GM12892 (cell line): ENCODE measurements at regions not wholly inside any gene's neighbourhood (a gene's known extent, or its start where the extent isn't known, plus 50 kb on each side); places are given as distances from the start of the nearest gene placed in this dataset.

Experiments used
- POLR2A ChIP-seq: IDR thresholded peaks from 2 replicates; pipeline ENCODE4 v1.6.1; 2011; ENCODE audit warnings: low read depth, low read length, control low read depth
- POLR2AphosphoS5 ChIP-seq: IDR thresholded peaks from 2 replicates; pipeline ENCODE4 v1.6.1; 2011; ENCODE audit warnings: low read depth, low read length, control low read depth
- TAF1 ChIP-seq: IDR thresholded peaks from 2 replicates; pipeline ENCODE4 v1.6.1; 2011; ENCODE audit warnings: low read depth, mild to moderate bottlenecking, control low read depth, low read length, borderline replicate concordance

DNA sequence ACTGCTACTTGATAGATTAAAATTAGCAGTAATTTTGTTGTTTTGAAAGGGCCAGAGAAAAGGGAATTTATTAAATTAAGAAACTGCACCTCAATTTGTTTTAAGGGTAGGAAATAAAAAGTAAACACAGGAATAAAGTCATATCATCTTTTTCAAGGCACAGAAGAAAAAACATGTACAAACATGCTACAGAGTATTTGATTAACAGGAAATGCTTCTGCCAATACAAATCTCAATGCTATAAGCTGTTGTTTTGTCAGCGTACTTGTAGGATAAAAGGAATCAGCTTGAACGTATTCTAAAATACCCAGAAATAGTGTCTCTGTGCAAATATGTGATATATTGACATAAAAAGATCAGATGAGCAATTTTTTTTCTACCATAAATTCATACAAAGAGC is 474.0 kb upstream of the MGAT4C start:
- TF ChIP-seq POLR2A (no peak), TAF1 (no peak), POLR2AphosphoS5 (no peak)
